Subcutaneous abdominal adipose tissue (tissue), 5 donors: ENCODE measurements at regions not wholly inside any gene's neighbourhood (a gene's known extent, or its start where the extent isn't known, plus 50 kb on each side); places are given as distances from the start of the nearest gene placed in this dataset.
A peak's percentile ranks its signal among the peaks of the same experiment; 100 is the strongest.
"Not testable (repeated sequence)": the region's sequence is repeated elsewhere in the genome, so short reads cannot be mapped to it uniquely, and the experiment has no call there.

Source experiments
- H3K27ac ChIP-seq: one replicate; pipeline ENCODE4 v1.7.0; 2013; ENCODE audit warnings: low read depth, mild to moderate bottlenecking, inconsistent platforms, low read length, moderate library complexity
- H3K27me3 ChIP-seq, 5 donors: one replicate each; pipeline ENCODE4 v1.7.0; 2013; ENCODE audit warnings: low read length in 5 of 5, inconsistent platforms in 1 of 5; ENCODE audit not compliant: control insufficient read depth in 5 of 5, insufficient read depth in 4 of 5
- H3K36me3 ChIP-seq, 5 donors: one replicate each; pipeline ENCODE4 v1.7.0; 2013; ENCODE audit warnings: low read length in 5 of 5; ENCODE audit not compliant: control insufficient read depth in 5 of 5, insufficient read depth in 5 of 5
- H3K4me1 ChIP-seq, 5 donors: one replicate each; pipeline ENCODE4 v1.7.0; 2013; ENCODE audit warnings: low read length in 5 of 5, mild to moderate bottlenecking in 3 of 5, moderate library complexity in 1 of 5; ENCODE audit not compliant: control insufficient read depth in 5 of 5, insufficient read depth in 5 of 5
- H3K4me3 ChIP-seq, 5 donors: one replicate each; pipeline ENCODE4 v1.7.0; 2013; ENCODE audit warnings: low read length in 5 of 5, low read depth in 1 of 5
- H3K9ac ChIP-seq, 5 donors: one replicate each; pipeline ENCODE4 v1.7.0; 2013; ENCODE audit warnings: low read length in 5 of 5, mild to moderate bottlenecking in 4 of 5, moderate library complexity in 3 of 5
- H3K9me3 ChIP-seq, 5 donors: one replicate each; pipeline ENCODE4 v1.7.0; 2013; ENCODE audit warnings: low read length in 5 of 5; ENCODE audit not compliant: control insufficient read depth in 5 of 5
- donor health status: healthy.
- donor health status: healthy.
- donor health status: healthy.
- donor health status: healthy.
- donor health status: healthy.

DNA sequence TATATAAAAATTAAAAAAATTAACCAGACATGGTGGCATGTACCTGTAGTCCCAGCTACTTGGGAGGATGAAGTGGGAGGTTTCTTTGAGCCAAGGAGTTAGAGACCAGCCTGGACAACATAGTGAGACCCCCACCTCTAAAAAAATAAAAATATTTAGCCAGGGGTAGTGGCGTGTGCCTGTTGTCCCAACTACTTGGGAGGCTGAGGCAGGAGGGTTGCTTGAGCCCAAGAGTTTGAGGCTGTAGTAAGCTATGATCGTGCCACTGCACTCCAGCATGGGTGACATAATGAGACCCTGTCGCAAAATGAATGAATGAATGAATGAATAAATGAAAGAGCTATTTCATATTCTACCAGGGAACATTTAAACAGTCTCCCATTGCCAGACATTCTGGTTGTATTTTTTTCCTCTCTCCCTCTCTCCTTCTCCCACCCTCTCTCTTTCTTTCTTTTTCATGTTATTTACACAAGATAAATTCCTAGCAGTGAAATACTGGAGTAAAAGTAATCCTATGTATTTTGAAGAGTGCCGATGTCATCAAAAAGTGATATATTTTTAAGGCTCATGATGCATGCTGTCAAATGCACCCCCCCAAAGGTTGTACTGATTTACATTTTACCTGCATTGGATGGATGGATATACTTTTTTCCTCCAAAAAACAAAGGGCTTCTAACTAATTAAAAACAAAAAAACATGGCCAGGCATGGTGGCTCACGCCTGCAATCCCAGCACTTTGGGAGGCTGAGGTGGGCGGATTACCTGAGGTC, 194.8 kb upstream of the ZNF217 start:
- Histone ChIP-seq H3K36me3 (no peaks in the 10 kb centered on the region), H3K4me1 (peaks cover 0 to 15% (median 6%) of the 10 kb centered on the region in 5 donors), H3K9ac (no peak overlapping the region), H3K4me3 (no peak overlapping the region), H3K27me3 (no peaks in the 10 kb centered on the region), H3K9me3 (no peaks in the 10 kb centered on the region), H3K27ac (no peak overlapping the region)

- H3K9me3 ChIP-seq, H3K9ac ChIP-seq, H3K36me3 ChIP-seq, H3K27me3 ChIP-seq, H3K27ac ChIP-seq, H3K4me3 ChIP-seq: not testable (repeated sequence)
- peaks cover 0 to 15% (median 6%) of the 10 kb centered on the region in 5 donors for H3K4me1 ChIP-seq
Observed at GRCh38 chr20:53787491-53787931, 193.9 kb upstream of the ZNF217 start.

GRCh38 chr20:53786445-53787267, 193.0 kb upstream of the ZNF217 start:
- H3K4me3 ChIP-seq: no peak overlapping the region
- H3K27me3 ChIP-seq: no peaks in the 10 kb centered on the region
- no peaks in the 10 kb centered on the region for H3K36me3 ChIP-seq
- no peak overlapping the region for H3K9ac ChIP-seq
- H3K4me1 ChIP-seq: peaks cover 0 to 15% (median 6%) of the 10 kb centered on the region in 5 donors
- H3K9me3 ChIP-seq: no peaks in the 10 kb centered on the region
- H3K27ac ChIP-seq: peak overlapping the region; percentile 49

- peaks cover 0 to 15% (median 2%) of the 10 kb centered on the region in 5 donors for H3K4me1 ChIP-seq
- no peaks in the 10 kb centered on the region for H3K27me3 ChIP-seq
- H3K4me3 ChIP-seq: no peak overlapping the region
- no peak overlapping the region for H3K27ac ChIP-seq
- H3K36me3 ChIP-seq: no peaks in the 10 kb centered on the region
- no peak overlapping the region for H3K9ac ChIP-seq
- no peaks in the 10 kb centered on the region for H3K9me3 ChIP-seq
Observed at GRCh38 chr20:53786071-53786444, 192.4 kb upstream of the ZNF217 start.

DNA sequence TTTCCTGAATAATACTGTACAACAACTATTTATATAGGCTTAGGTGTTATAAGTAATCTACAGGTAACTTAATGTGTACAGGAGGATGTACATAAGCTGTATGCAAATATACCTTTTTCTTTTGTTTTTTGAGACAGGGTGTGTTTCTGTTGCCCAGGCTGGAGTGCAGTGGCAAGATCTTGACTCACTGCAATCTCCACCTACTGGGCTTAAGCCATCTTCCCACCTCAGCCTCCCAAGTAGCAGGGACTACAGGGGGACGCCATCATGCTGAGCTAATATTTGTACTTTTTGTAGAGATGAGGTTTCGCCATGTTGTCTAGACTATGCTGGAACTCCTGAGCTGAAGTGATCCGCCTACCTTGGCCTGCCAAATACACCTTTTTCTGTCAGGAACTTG, 191.7 kb upstream of the ZNF217 start:
- no peaks in the 10 kb centered on the region for H3K36me3 ChIP-seq
- no peak overlapping the region for H3K4me3 ChIP-seq
- H3K27me3 ChIP-seq: no peaks in the 10 kb centered on the region
- peaks cover 0 to 15% (median 0%) of the 10 kb centered on the region in 5 donors for H3K4me1 ChIP-seq
- H3K27ac ChIP-seq: no peak overlapping the region
- no peak overlapping the region for H3K9ac ChIP-seq
- H3K9me3 ChIP-seq: no peaks in the 10 kb centered on the region

DNA sequence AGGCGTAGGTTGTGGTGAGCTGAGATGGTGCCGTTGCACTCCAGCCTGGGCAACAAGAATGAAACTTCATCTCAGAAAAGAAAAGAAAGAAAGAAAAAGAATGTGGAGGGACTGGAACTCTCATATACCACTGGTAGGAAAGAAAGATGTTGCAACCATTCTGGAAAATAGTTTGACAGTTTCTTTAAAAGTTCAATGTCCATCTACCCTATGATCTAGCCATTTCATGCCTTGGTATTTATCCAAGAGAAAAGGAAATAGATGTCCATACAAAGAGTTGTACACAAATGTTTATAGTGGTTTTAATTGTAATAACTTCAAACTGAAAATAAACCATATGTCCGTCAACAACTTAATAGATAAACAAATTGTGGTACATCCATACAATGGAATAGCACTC, 190.1 kb upstream of the ZNF217 start:
- no peaks in the 10 kb centered on the region for H3K36me3 ChIP-seq
- H3K27ac ChIP-seq: no peak overlapping the region

DNA sequence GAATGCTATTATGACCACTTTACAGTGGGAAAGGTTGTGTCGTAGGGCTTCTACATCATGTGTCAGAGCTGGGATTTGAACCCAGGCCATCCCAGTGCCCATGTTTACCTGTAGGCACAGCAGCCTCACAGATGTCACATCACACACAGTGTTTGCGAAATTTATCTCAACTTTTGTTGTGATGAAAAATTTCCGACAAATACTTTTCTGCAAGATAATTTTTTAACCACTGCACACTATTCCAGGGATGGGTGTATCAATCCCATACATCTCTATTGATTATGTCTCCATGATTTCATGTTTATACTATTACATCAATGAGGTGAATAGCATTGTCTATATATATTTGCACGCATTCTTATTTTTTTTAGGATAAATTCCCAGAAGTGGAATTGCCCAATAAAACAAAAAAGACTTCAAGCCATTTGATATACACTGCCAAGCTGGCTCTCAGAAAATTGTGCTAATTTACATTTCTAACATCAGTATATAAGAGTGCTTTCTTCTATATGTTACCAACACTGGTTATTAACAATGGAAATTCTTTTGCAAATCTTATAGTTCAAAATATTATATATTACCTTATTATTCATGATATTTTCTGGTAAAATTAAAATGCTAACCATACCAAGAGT, 189.1 kb upstream of the ZNF217 start:
- Histone ChIP-seq H3K27me3 (no peaks in the 10 kb centered on the region), H3K9me3 (no peaks in the 10 kb centered on the region), H3K4me1 (peaks cover 0 to 15% (median 0%) of the 10 kb centered on the region in 5 donors), H3K36me3 (no peaks in the 10 kb centered on the region), H3K9ac (no peak overlapping the region), H3K27ac (no peak overlapping the region), H3K4me3 (no peak overlapping the region)

More for the DNA sequence above, 190.1 kb upstream of the ZNF217 start:
- H3K27me3 ChIP-seq: no peaks in the 10 kb centered on the region
- peaks cover 0 to 15% (median 0%) of the 10 kb centered on the region in 5 donors for H3K4me1 ChIP-seq
- H3K4me3 ChIP-seq: no peak overlapping the region
- no peak overlapping the region for H3K9ac ChIP-seq
- H3K9me3 ChIP-seq: no peaks in the 10 kb centered on the region

- Histone ChIP-seq H3K4me3 (no peak overlapping the region), H3K27ac (no peak overlapping the region), H3K4me1 (peaks cover 0 to 2% (median 0%) of the 10 kb centered on the region in 5 donors), H3K9ac (no peak overlapping the region), H3K27me3 (no peaks in the 10 kb centered on the region), H3K36me3 (no peaks in the 10 kb centered on the region), H3K9me3 (no peaks in the 10 kb centered on the region)
Observed at GRCh38 chr20:53779822-53780221, 186.2 kb upstream of the ZNF217 start.

- Histone ChIP-seq H3K27ac (no peak overlapping the region), H3K9me3 (no peaks in the 10 kb centered on the region), H3K36me3 (no peaks in the 10 kb centered on the region), H3K27me3 (no peaks in the 10 kb centered on the region), H3K4me1 (peaks cover 2 to 8% (median 4%) of the 10 kb centered on the region in 5 donors), H3K4me3 (no peak overlapping the region), H3K9ac (no peak overlapping the region)
Observed at GRCh38 chr20:53778736-53779135, 185.1 kb upstream of the ZNF217 start.
